ENCODE measurements at regions not wholly inside any gene's neighbourhood (a gene's known extent, or its start where the extent isn't known, plus 50 kb on each side); places are given as distances from the start of the nearest gene placed in this dataset.

- no peaks in the 10 kb centered on the region for H3K36me3 ChIP-seq (ENCODE audit: low read depth)
- no peaks in the 10 kb centered on the region for H3K9me3 ChIP-seq
- intact Hi-C loops (cut with DNase I, micrococcal nuclease): no loop called here
- no peak overlapping the region for H3K4me3 ChIP-seq
- DNase-seq: no peak
- no peaks in the 10 kb centered on the region for H3K4me1 ChIP-seq (ENCODE audit: low read depth)
- TF ChIP-seq CTCF (IDR thresholded peaks at IDR 0.05): no peak
- peak; percentile 48 for ATAC-seq
Observed at GRCh38 chr9:7676609-7677156, 122.9 kb downstream of the DMAC1 start.

DNA sequence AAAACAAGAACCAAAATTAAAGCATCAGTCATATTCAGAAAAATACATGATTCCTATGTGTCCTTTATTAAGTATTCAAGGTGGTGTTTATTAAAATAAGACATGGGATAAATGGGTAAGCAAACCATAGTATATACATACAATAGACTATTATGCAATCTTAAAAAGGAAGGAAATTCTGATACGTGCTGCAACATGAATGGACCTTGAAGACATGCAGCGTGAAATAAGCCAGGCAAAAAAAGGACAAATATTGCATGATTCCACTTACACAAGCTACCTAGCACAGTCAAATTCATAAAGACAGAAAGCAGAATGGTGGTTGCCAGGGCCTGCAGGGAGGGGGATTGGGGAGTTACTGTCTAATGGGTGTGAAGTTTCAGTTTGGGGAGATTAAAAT, 127.7 kb downstream of the DMAC1 start:
- Histone ChIP-seq H3K4me1 (ENCODE audit: low read depth) (no peaks in the 10 kb centered on the region), H3K4me3 (no peak overlapping the region), H3K36me3 (ENCODE audit: low read depth) (no peaks in the 10 kb centered on the region), H3K9me3 (no peaks in the 10 kb centered on the region)
- intact Hi-C loops (cut with DNase I, micrococcal nuclease): no loop called here
- DNase-seq (no peak), ATAC-seq (no peak)
- no peak for TF ChIP-seq CTCF (IDR thresholded peaks at IDR 0.05)

DNA sequence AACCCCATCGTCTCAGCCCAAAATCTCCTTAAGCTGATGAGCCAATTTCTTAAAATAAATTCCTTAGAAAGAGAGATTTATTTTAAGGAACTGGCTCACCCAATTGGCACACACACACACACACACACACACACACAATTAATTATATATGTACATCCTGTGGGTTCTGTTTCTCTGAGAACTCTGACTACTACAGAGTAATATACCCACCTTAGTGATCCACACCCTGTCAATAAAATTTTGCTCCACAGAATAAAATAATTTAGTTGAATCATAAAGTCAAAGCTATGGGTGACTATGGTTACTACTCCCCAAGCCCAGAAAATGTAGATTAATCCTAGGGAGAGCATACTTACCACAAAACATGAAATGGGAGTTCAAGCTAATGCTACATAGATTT, 131.0 kb downstream of the DMAC1 start:
- Histone ChIP-seq H3K4me3 (no peak overlapping the region), H3K4me1 (ENCODE audit: low read depth) (no peaks in the 10 kb centered on the region), H3K36me3 (ENCODE audit: low read depth) (no peaks in the 10 kb centered on the region), H3K9me3 (no peaks in the 10 kb centered on the region)
- DNase-seq (peak in 1 of 3 donors; percentile 5), ATAC-seq (peak; percentile 66)
- no peak for TF ChIP-seq CTCF (IDR thresholded peaks at IDR 0.05)
- intact Hi-C loops (cut with DNase I, micrococcal nuclease): no loop called here

GRCh38 chr9:7665874-7666273, 133.7 kb downstream of the DMAC1 start:
- H3K4me3 ChIP-seq: no peak overlapping the region
- intact Hi-C loops (cut with DNase I, micrococcal nuclease): no loop called here
- no peaks in the 10 kb centered on the region for H3K9me3 ChIP-seq
- no peaks in the 10 kb centered on the region for H3K36me3 ChIP-seq (ENCODE audit: low read depth)
- TF ChIP-seq CTCF (IDR thresholded peaks at IDR 0.05): no peak
- DNase-seq (no peak), ATAC-seq (no peak)
- H3K4me1 ChIP-seq (ENCODE audit: low read depth): no peaks in the 10 kb centered on the region

- DNase-seq: no peak
- no peaks in the 10 kb centered on the region for H3K36me3 ChIP-seq (ENCODE audit: low read depth)
- ATAC-seq: no peak
- no peak overlapping the region for H3K4me3 ChIP-seq
- no peaks in the 10 kb centered on the region for H3K9me3 ChIP-seq
- no peaks in the 10 kb centered on the region for H3K4me1 ChIP-seq (ENCODE audit: low read depth)
- intact Hi-C loops (cut with DNase I, micrococcal nuclease): no loop called here
- TF ChIP-seq CTCF (IDR thresholded peaks at IDR 0.05): no peak
Observed at GRCh38 chr9:7659766-7660165, 139.8 kb downstream of the DMAC1 start.

DNA sequence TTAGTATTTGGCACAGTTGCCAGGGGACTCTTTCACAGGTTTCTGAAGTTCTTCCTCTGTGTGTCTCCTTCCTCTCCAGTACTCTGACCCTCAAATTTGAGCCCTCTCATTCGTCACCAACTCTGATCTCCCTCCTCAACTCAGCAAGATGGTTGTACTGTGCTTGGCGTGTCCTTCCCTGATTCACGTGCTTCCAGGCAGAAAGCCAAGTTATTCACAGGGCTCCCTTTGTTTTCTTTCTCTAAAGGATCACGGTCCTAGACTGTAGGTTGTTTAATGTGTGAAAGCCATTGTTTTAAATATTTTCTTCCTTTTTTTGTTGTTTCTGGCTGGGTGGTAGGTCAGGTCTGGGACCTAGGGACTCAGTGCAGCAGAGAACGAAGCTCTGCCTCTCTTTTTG, 142.9 kb downstream of the DMAC1 start:
- peak in 1 of 3 donors; percentile 43 for DNase-seq
- Histone ChIP-seq H3K4me3 (no peak overlapping the region), H3K4me1 (ENCODE audit: low read depth) (no peaks in the 10 kb centered on the region), H3K36me3 (ENCODE audit: low read depth) (no peaks in the 10 kb centered on the region), H3K9me3 (no peaks in the 10 kb centered on the region)
- intact Hi-C loops (cut with DNase I, micrococcal nuclease): no loop called here
- TF ChIP-seq CTCF (IDR thresholded peaks at IDR 0.05): no peak
- ATAC-seq: peak; percentile 72

All from mucosa of descending colon (tissue), 3 donors.